GM18517 (cell line): ENCODE measurements at regions not wholly inside any gene's neighbourhood (a gene's known extent, or its start where the extent isn't known, plus 50 kb on each side); places are given as distances from the start of the nearest gene placed in this dataset.
"Not testable (repeated sequence)": the region's sequence is repeated elsewhere in the genome, so short reads cannot be mapped to it uniquely, and the experiment has no call there.

Experiments
- ATAC-seq: cut with Tn5 transposase; IDR thresholded peaks from one replicate; pipeline ENCODE4 v1.9.1; 2021; ENCODE audit warnings: mild to moderate bottlenecking, moderate library complexity; ENCODE audit not compliant: unreplicated experiment

GRCh38 chr7:113331155-113331898, 213.0 kb upstream of the SMIM30 start:
- ATAC-seq, result no peak

GRCh38 chr7:113321201-113321600, 202.8 kb upstream of the SMIM30 start:
- no peak for ATAC-seq

- ATAC-seq, result no peak
These were observed 202.1 kb upstream of the SMIM30 start for GRCh38 chr7:113320419-113320818.

- ATAC-seq, result no peak
These were observed 196.2 kb upstream of the SMIM30 start for GRCh38 chr7:113314594-113314993.

- no peak for ATAC-seq
These were observed 190.0 kb upstream of the SMIM30 start for GRCh38 chr7:113308399-113308798.

GRCh38 chr7:113307147-113307546, 188.8 kb upstream of the SMIM30 start:
- ATAC-seq, result no peak

- no peak for ATAC-seq
These were observed 187.9 kb upstream of the SMIM30 start for GRCh38 chr7:113306302-113306701.

GRCh38 chr7:113304104-113304503, 185.8 kb upstream of the SMIM30 start:
- ATAC-seq, result no peak

GRCh38 chr7:113303388-113303787, 185.0 kb upstream of the SMIM30 start:
- not testable (repeated sequence) for ATAC-seq

- ATAC-seq, result no peak
These were observed 183.6 kb upstream of the SMIM30 start for GRCh38 chr7:113301983-113302382.

GRCh38 chr7:113301141-113301540, 182.8 kb upstream of the SMIM30 start:
- no peak for ATAC-seq

GRCh38 chr7:113299748-113300147, 181.4 kb upstream of the SMIM30 start:
- no peak for ATAC-seq

GRCh38 chr7:113298501-113298900, 180.1 kb upstream of the SMIM30 start:
- no peak for ATAC-seq

GRCh38 chr7:113294750-113295149, 176.4 kb upstream of the SMIM30 start:
- ATAC-seq, result no peak

GRCh38 chr7:113292105-113292504, 173.8 kb upstream of the SMIM30 start:
- ATAC-seq, result no peak

- ATAC-seq, result no peak
These were observed 172.7 kb upstream of the SMIM30 start for GRCh38 chr7:113291058-113291457.

- ATAC-seq, result peak; percentile 70
These were observed 170.9 kb upstream of the SMIM30 start for GRCh38 chr7:113289140-113289740.

GRCh38 chr7:113285411-113285810, 167.1 kb upstream of the SMIM30 start:
- ATAC-seq, result no peak

GRCh38 chr7:113283861-113284260, 165.5 kb upstream of the SMIM30 start:
- no peak for ATAC-seq

- ATAC-seq, result no peak
These were observed 164.5 kb upstream of the SMIM30 start for GRCh38 chr7:113282875-113283274.

- ATAC-seq, result no peak
These were observed 162.9 kb upstream of the SMIM30 start for GRCh38 chr7:113281223-113281622.

- no peak for ATAC-seq
These were observed 160.9 kb upstream of the SMIM30 start for GRCh38 chr7:113279256-113279655.

GRCh38 chr7:113270790-113271189, 152.4 kb upstream of the SMIM30 start:
- ATAC-seq, result no peak
